CD4-positive, alpha-beta T cell (primary cell): ENCODE measurements at regions not wholly inside any gene's neighbourhood (a gene's known extent, or its start where the extent isn't known, plus 50 kb on each side); places are given as distances from the start of the nearest gene placed in this dataset.

Source experiments
- ATAC-seq: fragments of 200-7000 bp; cut with Tn5 transposase; one replicate; pipeline ENCODE4 v1.10.0; 2022; ENCODE audit warnings: mild to moderate bottlenecking; ENCODE audit not compliant: poor library complexity
- CTCF ChIA-PET: fragments of 350-600 bp; sonication (Branson Sonifier 250); formaldehyde crosslinking; loops from one replicate; lab custom pipeline; 2021; ENCODE audit warnings: antibody characterized with exemption, inconsistent platforms; lab: Charles Lee
- POLR2A ChIA-PET: fragments of 350-600 bp; sonication (Branson Sonifier 250); formaldehyde crosslinking; loops from one replicate; lab custom pipeline; 2021; ENCODE audit warnings: antibody characterized with exemption, inconsistent platforms; lab: Charles Lee
- DNase-seq, 14 experiments: peaks; one replicate each; pipeline ENCODE4 v3.0.0-alpha.2; 2013 to 2020; ENCODE audit warnings: mixed read lengths in 2 of 14
- H3K27ac ChIP-seq, 2 donors: one replicate each; pipeline versions ENCODE4 v1.5.1 to v1.7.0; 2013; ENCODE audit warnings: low read length in 2 of 2, low read depth in 1 of 2, mild to moderate bottlenecking in 1 of 2
- H3K27me3 ChIP-seq, 2 experiments: 1 replicate in 1 of 2; 2 replicates in 1 of 2; pipeline versions ENCODE4 v1.6.1 to v1.7.0; 2013; ENCODE audit warnings: low read length in 2 of 2, control low read depth in 1 of 2, mild to moderate bottlenecking in 1 of 2, moderate library complexity in 1 of 2; ENCODE audit not compliant: insufficient read depth in 2 of 2, control insufficient read depth in 1 of 2
- H3K36me3 ChIP-seq: one replicate; pipeline ENCODE4 v1.6.1; 2013; ENCODE audit warnings: low read length, control low read depth; ENCODE audit not compliant: insufficient read depth
- H3K4me1 ChIP-seq: one replicate; pipeline ENCODE4 v1.6.1; 2013; ENCODE audit warnings: low read length, control low read depth; ENCODE audit not compliant: insufficient read depth
- H3K4me3 ChIP-seq: one replicate; pipeline ENCODE4 v1.5.1; 2013; ENCODE audit warnings: mild to moderate bottlenecking, low read length, moderate library complexity
- H3K9me3 ChIP-seq, 2 experiments: 1 replicate in 1 of 2; 2 replicates in 1 of 2; pipeline versions ENCODE4 v1.6.1 to v1.7.0; 2013; ENCODE audit warnings: low read length in 2 of 2, mild to moderate bottlenecking in 2 of 2, control low read depth in 1 of 2, moderate library complexity in 1 of 2; ENCODE audit not compliant: control insufficient read depth in 1 of 2, insufficient read depth in 1 of 2
- H3K27ac Mint-ChIP-seq: one replicate; pipeline ENCODE4 v1.8.0; 2020; ENCODE audit warnings: mixed read lengths
- H3K27me3 Mint-ChIP-seq: one replicate; pipeline ENCODE4 v1.8.0; 2021; ENCODE audit warnings: mixed read lengths
- H3K36me3 Mint-ChIP-seq: one replicate; pipeline ENCODE4 v1.8.0; 2021; ENCODE audit warnings: low read depth, mixed read lengths
- H3K4me1 Mint-ChIP-seq: one replicate; pipeline ENCODE4 v1.8.0; 2021; ENCODE audit warnings: low read depth, mixed read lengths
- H3K4me3 Mint-ChIP-seq: one replicate; pipeline ENCODE4 v1.8.0; 2020; ENCODE audit warnings: mild to moderate bottlenecking, mixed read lengths
- H3K9me3 Mint-ChIP-seq: one replicate; pipeline ENCODE4 v1.8.0; 2020; ENCODE audit warnings: mixed read lengths
- CTCF ChIP-seq: fragments of 200-600 bp; IDR thresholded peaks from one replicate; pipeline ENCODE4 v1.8.0; 2022; ENCODE audit warnings: antibody characterized with exemption, mild to moderate bottlenecking
- intact Hi-C, 2 experiments: fragments of 100-400 bp; cut with DNase I in 1 of 2; cut with micrococcal nuclease in 1 of 2; formaldehyde crosslinking; loops; one replicate each; pipeline versions ENCODE4 v1.15.1 to v1.9.0; 2023 to 2025; cut with DNase I, micrococcal nuclease

- ATAC-seq (no peak), DNase-seq (no peak)
- H3K27ac Mint-ChIP-seq = no peak overlapping the region
- ChIA-PET CTCF (no interaction called here), POLR2A (no interaction called here)
- H3K27me3 ChIP-seq = no peaks in the 10 kb centered on the region
- no peak overlapping the region for H3K27ac ChIP-seq
- H3K4me1 ChIP-seq = no peaks in the 10 kb centered on the region
- peaks cover 11% of the 10 kb centered on the region for H3K9me3 Mint-ChIP-seq
- H3K36me3 ChIP-seq = no peaks in the 10 kb centered on the region
- intact Hi-C loops = no loop called here
- H3K9me3 ChIP-seq = no peaks in the 10 kb centered on the region
- H3K4me3 ChIP-seq = no peak overlapping the region
- no peak for TF ChIP-seq CTCF
- no peak overlapping the region for H3K4me3 Mint-ChIP-seq
- H3K27me3 Mint-ChIP-seq = no peaks in the 10 kb centered on the region
- H3K36me3 Mint-ChIP-seq = no peaks in the 10 kb centered on the region
- no peaks in the 10 kb centered on the region for H3K4me1 Mint-ChIP-seq
Observed at GRCh38 chr4:67036791-67037190, 508.5 kb downstream of the CENPC start.

DNA sequence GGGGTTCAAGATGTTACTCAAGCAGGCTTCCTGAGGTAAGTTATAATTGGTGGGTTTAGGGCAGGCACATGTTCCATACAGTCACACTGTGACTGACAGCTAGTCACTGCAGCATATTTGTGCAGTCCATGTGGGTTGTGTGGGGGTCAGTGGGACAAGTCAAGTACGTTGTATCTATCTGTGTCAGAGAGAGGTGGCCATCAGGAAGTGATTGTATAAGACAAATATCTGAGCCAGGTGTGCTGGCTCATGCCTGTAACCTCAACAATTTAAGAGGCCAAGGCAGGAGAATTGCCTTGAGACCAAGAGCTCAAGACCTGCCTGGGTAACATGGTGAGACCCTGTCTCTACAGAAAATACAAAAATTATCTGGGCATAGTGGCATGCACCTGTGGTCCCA is 509.3 kb downstream of the CENPC start:
- no peak overlapping the region for H3K4me3 Mint-ChIP-seq
- H3K4me1 Mint-ChIP-seq = no peaks in the 10 kb centered on the region
- CTCF ChIA-PET = no interaction called here

GRCh38 chr4:67035501-67035900 is 509.8 kb downstream of the CENPC start:
- no peaks in the 10 kb centered on the region for H3K36me3 ChIP-seq
- peaks cover 10% of the 10 kb centered on the region for H3K9me3 Mint-ChIP-seq
- ATAC-seq (no peak), DNase-seq (no peak)
- H3K27ac ChIP-seq = no peak overlapping the region
- H3K9me3 ChIP-seq = no peaks in the 10 kb centered on the region
- no peaks in the 10 kb centered on the region for H3K27me3 Mint-ChIP-seq
- no peaks in the 10 kb centered on the region for H3K36me3 Mint-ChIP-seq
- no peaks in the 10 kb centered on the region for H3K4me1 Mint-ChIP-seq
- intact Hi-C loops = no loop called here
- H3K27ac Mint-ChIP-seq = no peak overlapping the region
- TF ChIP-seq CTCF = no peak
- no peaks in the 10 kb centered on the region for H3K4me1 ChIP-seq
- POLR2A ChIA-PET = no interaction called here
- H3K4me3 ChIP-seq = no peak overlapping the region
- no peak overlapping the region for H3K4me3 Mint-ChIP-seq
- H3K27me3 ChIP-seq = no peaks in the 10 kb centered on the region
- CTCF ChIA-PET = no interaction called here

More for the DNA sequence above, 509.3 kb downstream of the CENPC start:
- ATAC-seq = no peak
- Histone ChIP-seq H3K4me3 (no peak overlapping the region), H3K9me3 (no peaks in the 10 kb centered on the region), H3K27me3 (no peaks in the 10 kb centered on the region), H3K4me1 (no peaks in the 10 kb centered on the region), H3K27ac (no peak overlapping the region), H3K36me3 (no peaks in the 10 kb centered on the region)
- no peak overlapping the region for H3K27ac Mint-ChIP-seq
- DNase-seq = no peak
- intact Hi-C loops = no loop called here
- H3K9me3 Mint-ChIP-seq = peaks cover 11% of the 10 kb centered on the region
- POLR2A ChIA-PET = no interaction called here
- H3K27me3 Mint-ChIP-seq = no peaks in the 10 kb centered on the region
- no peak for TF ChIP-seq CTCF
- H3K36me3 Mint-ChIP-seq = no peaks in the 10 kb centered on the region
